ENCODE measurements at regions not wholly inside any gene's neighbourhood (a gene's known extent, or its start where the extent isn't known, plus 50 kb on each side); places are given as distances from the start of the nearest gene placed in this dataset.

DNA sequence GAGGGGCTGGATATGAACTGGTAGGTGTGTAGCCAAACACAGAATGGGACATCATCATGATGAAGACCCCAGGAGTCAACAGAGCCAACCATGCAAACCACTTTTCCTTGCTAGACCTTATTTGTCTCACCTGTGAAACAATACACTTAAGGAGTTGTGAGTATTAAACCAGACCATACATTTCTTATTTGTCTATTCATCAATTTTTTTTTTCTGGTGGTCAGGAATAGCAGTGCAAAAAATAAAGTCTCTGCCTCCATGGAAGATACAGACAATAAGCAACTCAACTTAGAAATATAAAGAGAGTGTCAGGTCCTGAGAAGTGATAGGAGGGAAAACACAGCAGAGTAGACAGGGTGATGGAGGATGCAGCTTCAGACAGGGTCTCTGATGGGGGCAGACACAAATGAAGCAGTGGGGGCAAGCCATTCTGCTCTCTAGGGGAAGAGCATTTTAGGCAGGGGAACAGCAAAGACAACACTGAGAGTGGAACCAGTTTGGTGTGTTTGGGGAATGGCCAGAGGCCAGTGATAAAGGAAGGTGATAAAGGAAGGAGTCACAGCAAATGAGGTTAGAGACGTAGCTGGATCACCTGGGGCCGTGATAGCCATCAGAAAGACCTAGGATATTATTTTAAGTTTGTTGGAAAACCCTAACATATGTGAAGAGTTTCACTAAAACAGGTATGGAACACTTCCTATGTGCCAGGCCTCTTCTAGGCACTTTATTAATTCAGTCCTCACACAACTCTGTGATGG is 256.2 kb downstream of the MAN2A1 start:
- no peak for DNase-seq

DNA sequence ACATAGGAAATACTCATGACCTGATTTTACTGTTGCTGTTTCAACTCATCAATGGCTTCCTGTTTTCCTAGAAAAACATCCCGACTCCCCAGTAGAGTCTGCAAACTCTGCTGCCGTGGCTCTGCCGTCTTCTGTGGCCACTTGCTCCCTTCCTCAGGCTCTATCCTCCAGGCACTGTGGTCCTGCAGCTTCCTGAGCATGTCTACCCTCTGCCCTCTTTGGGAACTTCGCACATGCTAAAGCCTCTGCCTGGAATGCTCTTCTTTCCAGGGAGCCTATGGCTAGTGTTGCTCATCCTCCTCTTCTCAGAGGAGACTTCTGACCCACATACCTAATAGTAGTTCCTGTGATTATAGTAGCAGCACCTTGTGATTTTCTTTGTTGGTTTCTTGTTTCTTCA is 256.9 kb downstream of the MAN2A1 start:
- DNase-seq = no peak

GRCh38 chr5:109947667-109948066 is 257.9 kb downstream of the MAN2A1 start:
- no peak for DNase-seq

- DNase-seq = no peak
Measured at GRCh38 chr5:109950634-109951033, 260.9 kb downstream of the MAN2A1 start.

DNA sequence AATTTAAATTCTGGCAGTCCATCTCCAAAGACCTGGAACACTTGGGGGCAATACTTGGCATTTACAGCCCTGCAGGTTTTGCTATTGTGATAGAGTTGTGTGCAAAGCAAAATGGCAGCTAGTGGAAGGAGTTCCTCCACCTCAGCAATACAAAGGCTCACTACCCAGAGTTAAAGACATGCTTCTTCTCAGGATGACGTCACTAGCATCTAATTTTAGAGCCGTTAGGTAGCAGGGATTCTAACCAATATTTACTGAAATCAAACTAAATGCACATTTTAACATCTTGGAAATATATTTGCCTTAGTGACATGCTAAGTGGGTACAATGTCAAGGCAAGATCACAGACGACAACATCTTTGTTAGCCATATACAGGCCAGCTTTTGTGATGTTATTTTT is 261.6 kb downstream of the MAN2A1 start:
- no peak for DNase-seq

GRCh38 chr5:109951758-109952157 is 262.0 kb downstream of the MAN2A1 start:
- no peak for DNase-seq

- no peak for DNase-seq
Measured at GRCh38 chr5:109953761-109954160, 264.0 kb downstream of the MAN2A1 start.

GRCh38 chr5:109956884-109957283 is 267.2 kb downstream of the MAN2A1 start:
- no peak for DNase-seq

- no peak for DNase-seq
Measured at GRCh38 chr5:109958082-109958481, 268.4 kb downstream of the MAN2A1 start.

GRCh38 chr5:109959652-109960051 is 269.9 kb downstream of the MAN2A1 start:
- no peak for DNase-seq

DNA sequence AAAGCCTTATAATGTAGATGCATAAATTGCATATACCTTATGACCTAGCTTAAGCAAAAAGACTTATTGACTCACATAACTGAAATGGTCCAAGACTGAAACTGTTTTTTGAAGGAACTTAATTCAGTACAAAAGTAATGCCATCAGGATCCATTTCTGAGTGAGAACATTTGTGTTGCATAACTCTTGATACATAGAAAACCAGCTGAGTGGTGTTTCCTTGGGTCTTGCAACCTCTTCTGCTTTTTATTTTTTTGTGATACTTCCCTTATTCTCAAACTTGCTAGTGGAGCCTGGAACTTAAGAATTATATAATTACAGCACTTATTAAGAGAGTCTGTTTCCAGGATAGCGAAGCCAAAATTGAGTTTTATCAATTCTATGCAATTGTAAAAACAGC is 272.0 kb downstream of the MAN2A1 start:
- no peak for DNase-seq

DNA sequence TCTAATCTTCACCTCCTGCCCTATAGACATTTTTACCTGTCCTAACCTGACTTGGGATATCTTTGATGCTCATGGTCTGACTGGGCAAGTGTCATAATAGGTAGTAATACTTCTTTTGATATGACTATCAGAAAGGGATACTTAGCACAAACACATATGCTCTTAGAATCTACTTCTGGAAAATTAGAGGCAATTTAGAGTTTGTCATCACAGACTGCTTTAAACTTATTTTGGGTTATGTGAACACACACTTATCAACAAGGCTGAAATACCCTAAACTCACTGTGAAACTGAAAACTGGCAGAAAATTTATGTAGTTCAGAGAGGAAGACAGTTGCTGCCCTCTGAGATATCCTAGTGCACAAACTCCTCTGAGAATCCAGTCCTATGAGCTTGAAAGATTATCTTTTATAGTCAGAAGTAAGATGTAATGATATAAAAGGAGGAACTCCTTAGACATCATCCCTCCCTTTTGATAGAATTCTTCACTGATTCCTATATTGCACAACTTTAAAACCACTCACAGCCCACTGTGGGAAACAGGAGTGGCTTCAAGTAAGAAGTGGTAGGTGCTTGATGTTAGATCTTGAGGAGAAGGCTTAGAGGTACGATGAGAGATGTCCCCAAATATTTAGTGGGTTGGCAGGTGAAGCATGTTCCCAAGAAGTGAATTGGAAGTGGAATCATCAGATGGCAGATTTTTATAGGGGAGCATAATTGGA is 273.3 kb downstream of the MAN2A1 start:
- no peak for DNase-seq

- DNase-seq = no peak
Measured at GRCh38 chr5:109964136-109964535, 274.4 kb downstream of the MAN2A1 start.

GRCh38 chr5:109965634-109966033 is 275.9 kb downstream of the MAN2A1 start:
- DNase-seq = no peak

- DNase-seq = no peak
Measured at GRCh38 chr5:109971968-109972367, 282.2 kb downstream of the MAN2A1 start.

DNA sequence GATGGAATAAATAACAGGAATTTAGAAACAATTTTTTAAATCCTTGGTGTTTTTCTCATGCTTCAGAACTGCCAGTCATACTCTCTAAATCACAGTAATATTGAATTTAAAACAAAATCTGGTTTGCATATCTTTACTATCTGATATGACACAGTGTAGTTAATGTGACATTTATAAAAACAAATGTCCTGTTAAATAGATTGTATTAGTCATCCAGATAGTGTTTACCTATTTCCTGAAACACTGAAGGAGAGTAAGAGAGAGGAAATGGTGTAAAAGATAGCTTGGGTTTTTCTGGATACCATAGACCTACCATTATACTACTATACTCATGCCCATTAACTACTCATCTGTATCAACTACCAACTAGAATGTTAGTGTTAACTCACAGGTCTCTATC is 292.3 kb downstream of the MAN2A1 start:
- DNase-seq = no peak

- no peak for DNase-seq
Measured at GRCh38 chr5:109982966-109983534, 293.3 kb downstream of the MAN2A1 start.

DNA sequence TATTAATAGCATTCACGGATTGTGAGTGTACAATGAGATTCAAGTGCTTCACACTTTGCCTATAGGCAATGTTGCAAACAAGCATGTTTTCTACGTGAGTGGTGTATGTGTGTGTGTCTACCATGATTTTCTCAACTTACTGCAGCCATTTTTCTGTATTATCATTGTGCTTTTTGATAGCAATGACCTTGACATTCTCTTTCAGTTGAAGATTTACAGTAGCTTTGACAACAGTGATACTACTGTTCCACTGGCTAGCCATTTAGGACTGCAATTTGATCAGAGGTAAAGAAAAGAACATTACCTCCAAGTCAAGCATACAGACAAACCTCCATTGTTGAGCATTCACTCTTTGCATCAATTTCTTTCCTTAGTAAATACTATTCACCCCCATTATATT is 297.0 kb downstream of the MAN2A1 start:
- DNase-seq = no peak

- no peak for DNase-seq
Measured at GRCh38 chr5:109987355-109987754, 297.6 kb downstream of the MAN2A1 start.

DNA sequence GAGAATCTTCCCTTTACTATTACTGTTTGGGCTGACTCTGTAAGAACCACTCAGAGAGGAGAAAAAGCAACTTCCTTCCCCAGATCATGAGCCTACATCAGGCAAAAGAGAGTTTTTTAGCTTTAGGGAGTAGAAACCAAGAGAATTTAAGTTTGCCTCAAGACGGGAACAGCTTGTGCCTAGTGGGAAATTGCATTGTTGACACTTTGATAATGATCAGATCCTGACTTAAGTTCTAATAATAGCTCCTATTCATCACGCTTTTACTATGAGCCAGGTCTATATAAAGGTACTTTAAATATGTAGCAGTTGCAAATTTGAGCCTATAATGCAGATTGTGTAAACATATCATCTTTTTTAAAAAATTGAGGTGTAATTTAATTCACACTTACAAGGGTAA is 298.2 kb downstream of the MAN2A1 start:
- no peak for DNase-seq

- DNase-seq = no peak
Measured at GRCh38 chr5:109989161-109989560, 299.4 kb downstream of the MAN2A1 start.

DNA sequence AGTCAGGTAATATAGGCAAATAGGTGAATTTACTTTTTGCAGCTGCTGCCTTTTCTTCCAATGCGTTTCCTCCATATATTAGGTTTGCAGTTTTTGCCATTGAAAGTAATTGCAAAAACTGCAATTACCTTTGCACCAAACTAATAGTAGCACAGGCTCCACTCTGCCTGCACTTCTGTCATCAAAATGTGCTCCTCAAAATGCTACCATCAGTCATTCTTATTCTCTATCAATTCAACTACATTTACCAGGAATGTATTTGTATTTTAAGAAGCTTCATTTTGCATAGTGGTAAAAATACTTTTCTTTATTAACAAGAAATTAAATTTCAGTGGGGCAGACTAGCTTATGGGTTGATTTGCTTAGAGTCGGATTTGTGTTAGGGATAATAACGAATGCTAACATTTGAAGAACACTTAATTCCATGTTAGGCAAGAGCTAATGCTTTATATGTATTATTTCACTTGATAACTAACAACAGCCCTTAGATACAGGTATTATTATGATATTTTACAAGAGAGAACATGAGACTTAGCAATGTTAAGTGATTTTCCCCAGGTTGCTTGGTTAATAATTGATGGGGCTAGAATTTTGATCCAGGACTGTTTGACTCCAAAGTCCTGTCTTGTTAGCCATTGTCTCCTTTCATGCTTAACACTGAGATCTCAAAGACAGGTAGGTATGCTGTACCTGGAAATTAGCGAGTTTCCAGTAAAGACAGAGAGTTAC is 300.4 kb downstream of the MAN2A1 start:
- no peak for DNase-seq

GRCh38 chr5:109990723-109991359 is 301.1 kb downstream of the MAN2A1 start:
- no peak for DNase-seq
